ENCODE measurements at regions not wholly inside any gene's neighbourhood (a gene's known extent, or its start where the extent isn't known, plus 50 kb on each side); places are given as distances from the start of the nearest gene placed in this dataset.

- TF ChIP-seq, protein P1, sequence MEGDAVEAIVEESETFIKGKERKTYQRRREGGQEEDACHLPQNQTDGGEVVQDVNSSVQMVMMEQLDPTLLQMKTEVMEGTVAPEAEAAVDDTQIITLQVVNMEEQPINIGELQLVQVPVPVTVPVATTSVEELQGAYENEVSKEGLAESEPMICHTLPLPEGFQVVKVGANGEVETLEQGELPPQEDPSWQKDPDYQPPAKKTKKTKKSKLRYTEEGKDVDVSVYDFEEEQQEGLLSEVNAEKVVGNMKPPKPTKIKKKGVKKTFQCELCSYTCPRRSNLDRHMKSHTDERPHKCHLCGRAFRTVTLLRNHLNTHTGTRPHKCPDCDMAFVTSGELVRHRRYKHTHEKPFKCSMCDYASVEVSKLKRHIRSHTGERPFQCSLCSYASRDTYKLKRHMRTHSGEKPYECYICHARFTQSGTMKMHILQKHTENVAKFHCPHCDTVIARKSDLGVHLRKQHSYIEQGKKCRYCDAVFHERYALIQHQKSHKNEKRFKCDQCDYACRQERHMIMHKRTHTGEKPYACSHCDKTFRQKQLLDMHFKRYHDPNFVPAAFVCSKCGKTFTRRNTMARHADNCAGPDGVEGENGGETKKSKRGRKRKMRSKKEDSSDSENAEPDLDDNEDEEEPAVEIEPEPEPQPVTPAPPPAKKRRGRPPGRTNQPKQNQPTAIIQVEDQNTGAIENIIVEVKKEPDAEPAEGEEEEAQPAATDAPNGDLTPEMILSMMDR (IDR thresholded peaks at IDR 0.05): no peak
- TF ChIP-seq POLR2A (IDR thresholded peaks at IDR 0.05): no peak
These were observed 100.8 kb upstream of the TENM3 start for GRCh38 chr4:182142176-182143085.
